ENCODE measurements at regions not wholly inside any gene's neighbourhood (a gene's known extent, or its start where the extent isn't known, plus 50 kb on each side); places are given as distances from the start of the nearest gene placed in this dataset.
"Not testable (repeated sequence)": the region's sequence is repeated elsewhere in the genome, so short reads cannot be mapped to it uniquely, and the experiment has no call there.

GRCh38 chr4:170682558-170683294, 593.0 kb upstream of the AADAT start:
- Histone ChIP-seq H3K4me3 (ENCODE audit: low read depth, low read length) (no peak overlapping the region), H3K27me3 (ENCODE audit: control insufficient read depth, insufficient read depth, low read length) (no peaks in the 10 kb centered on the region), H3K36me3 (ENCODE audit: control insufficient read depth, insufficient read depth, low read length) (no peaks in the 10 kb centered on the region)
- FAIRE-seq (no peak), DNase-seq (ENCODE audit: low read depth) (no peak)
- TF ChIP-seq CTCF (IDR thresholded peaks at IDR 0.05; ENCODE audit: insufficient read depth, low read length, severe bottlenecking) = no peak

- H3K36me3 ChIP-seq (ENCODE audit: control insufficient read depth, insufficient read depth, low read length); DNase-seq (ENCODE audit: low read depth); H3K27me3 ChIP-seq (ENCODE audit: control insufficient read depth, insufficient read depth, low read length); FAIRE-seq; H3K4me3 ChIP-seq (ENCODE audit: low read depth, low read length): not testable (repeated sequence)
Measured at GRCh38 chr4:170682087-170682486, 592.3 kb upstream of the AADAT start.

- DNase-seq (ENCODE audit: low read depth) (peak; percentile 23), FAIRE-seq (no peak)
- TF ChIP-seq CTCF (IDR thresholded peaks at IDR 0.05; ENCODE audit: insufficient read depth, low read length, severe bottlenecking) = no peak
- no peaks in the 10 kb centered on the region for H3K36me3 ChIP-seq (ENCODE audit: control insufficient read depth, insufficient read depth, low read length)
- H3K27me3 ChIP-seq (ENCODE audit: control insufficient read depth, insufficient read depth, low read length) = no peaks in the 10 kb centered on the region
- H3K4me3 ChIP-seq (ENCODE audit: low read depth, low read length) = no peak overlapping the region
Measured at GRCh38 chr4:170675568-170676262, 586.0 kb upstream of the AADAT start.

GRCh38 chr4:170674176-170674575, 584.4 kb upstream of the AADAT start:
- no peak for TF ChIP-seq CTCF (IDR thresholded peaks at IDR 0.05; ENCODE audit: insufficient read depth, low read length, severe bottlenecking)
- H3K4me3 ChIP-seq (ENCODE audit: low read depth, low read length) = no peak overlapping the region
- H3K27me3 ChIP-seq (ENCODE audit: control insufficient read depth, insufficient read depth, low read length) = no peaks in the 10 kb centered on the region
- H3K36me3 ChIP-seq (ENCODE audit: control insufficient read depth, insufficient read depth, low read length) = no peaks in the 10 kb centered on the region
- DNase-seq (ENCODE audit: low read depth) = peak; percentile 30
- no peak for FAIRE-seq

- TF ChIP-seq CTCF (IDR thresholded peaks at IDR 0.05; ENCODE audit: insufficient read depth, low read length, severe bottlenecking) = no peak
- Histone ChIP-seq H3K27me3 (ENCODE audit: control insufficient read depth, insufficient read depth, low read length) (no peaks in the 10 kb centered on the region), H3K36me3 (ENCODE audit: control insufficient read depth, insufficient read depth, low read length) (no peaks in the 10 kb centered on the region), H3K4me3 (ENCODE audit: low read depth, low read length) (no peak overlapping the region)
- FAIRE-seq = no peak
- DNase-seq (ENCODE audit: low read depth) = peak; percentile 50
Measured at GRCh38 chr4:170672381-170672965, 582.7 kb upstream of the AADAT start.

- TF ChIP-seq CTCF (IDR thresholded peaks at IDR 0.05; ENCODE audit: insufficient read depth, low read length, severe bottlenecking) = no peak
- Histone ChIP-seq H3K36me3 (ENCODE audit: control insufficient read depth, insufficient read depth, low read length) (no peaks in the 10 kb centered on the region), H3K4me3 (ENCODE audit: low read depth, low read length) (no peak overlapping the region), H3K27me3 (ENCODE audit: control insufficient read depth, insufficient read depth, low read length) (no peaks in the 10 kb centered on the region)
- no peak for DNase-seq (ENCODE audit: low read depth)
- FAIRE-seq = no peak
Measured at GRCh38 chr4:170671171-170671570, 581.4 kb upstream of the AADAT start.

Measured in bronchial epithelial cell (primary cell).